NCI-H2227 (cell line): ENCODE measurements at regions not wholly inside any gene's neighbourhood (a gene's known extent, or its start where the extent isn't known, plus 50 kb on each side); places are given as distances from the start of the nearest gene placed in this dataset.

Experiments used
- DNase-seq: peaks from one replicate; lab custom pipeline; 2025; ENCODE audit not compliant: unreplicated experiment; lab: John Stamatoyannopoulos, UW

GRCh38 chr13:40460116-40460515 lies 206.3 kb downstream of the FOXO1 start:
- no peak for DNase-seq

- no peak for DNase-seq
Measured at GRCh38 chr13:40464337-40465014, 202.0 kb downstream of the FOXO1 start.

GRCh38 chr13:40465015-40465390 lies 201.4 kb downstream of the FOXO1 start:
- no peak for DNase-seq

- DNase-seq: no peak
Measured at GRCh38 chr13:40466272-40466671, 200.2 kb downstream of the FOXO1 start.

- no peak for DNase-seq
Measured at GRCh38 chr13:40468227-40468838, 198.1 kb downstream of the FOXO1 start.

GRCh38 chr13:40469581-40470310 lies 196.7 kb downstream of the FOXO1 start:
- no peak for DNase-seq

- DNase-seq: no peak
Measured at GRCh38 chr13:40470660-40471059, 195.8 kb downstream of the FOXO1 start.

- DNase-seq: no peak
Measured at GRCh38 chr13:40471076-40471475, 195.4 kb downstream of the FOXO1 start.

- no peak for DNase-seq
Measured at GRCh38 chr13:40471911-40472310, 194.5 kb downstream of the FOXO1 start.

- no peak for DNase-seq
Measured at GRCh38 chr13:40472427-40473220, 193.8 kb downstream of the FOXO1 start.

GRCh38 chr13:40475617-40476016 lies 190.8 kb downstream of the FOXO1 start:
- no peak for DNase-seq

- no peak for DNase-seq
Measured at GRCh38 chr13:40476175-40476958, 190.1 kb downstream of the FOXO1 start.

GRCh38 chr13:40477623-40478608 lies 188.5 kb downstream of the FOXO1 start:
- DNase-seq: no peak

GRCh38 chr13:40478775-40479174 lies 187.7 kb downstream of the FOXO1 start:
- DNase-seq: no peak

GRCh38 chr13:40479196-40479845 lies 187.1 kb downstream of the FOXO1 start:
- no peak for DNase-seq

GRCh38 chr13:40480012-40480914 lies 186.2 kb downstream of the FOXO1 start:
- DNase-seq: no peak

- DNase-seq: no peak
Measured at GRCh38 chr13:40480915-40481516, 185.4 kb downstream of the FOXO1 start.

GRCh38 chr13:40483601-40484000 lies 182.8 kb downstream of the FOXO1 start:
- DNase-seq: no peak
